Esophagus muscularis mucosa (tissue), 4 donors: ENCODE measurements at regions not wholly inside any gene's neighbourhood (a gene's known extent, or its start where the extent isn't known, plus 50 kb on each side); places are given as distances from the start of the nearest gene placed in this dataset.

ENCODE experiments used
- DNase-seq: peaks from one replicate; pipeline ENCODE4 v3.0.0-alpha.2; 2017; ENCODE audit errors: extremely low spot score
- H3K27ac ChIP-seq, 4 donors: fragments of 200-600 bp; sonication (generic); replicated peaks in 1 of 4; 1 replicate in 3 of 4; 2 replicates in 1 of 4; pipeline ENCODE4 v1.5.1; 2016 to 2019; ENCODE audit warnings: mild to moderate bottlenecking in 1 of 4
- H3K27me3 ChIP-seq, 4 donors: fragments of 200-600 bp; sonication (generic); one replicate each; pipeline versions ENCODE4 v1.5.1 to v1.6.0; 2016 to 2019
- H3K36me3 ChIP-seq, 4 donors: fragments of 200-600 bp; sonication (generic); one replicate each; pipeline ENCODE4 v1.5.1; 2016 to 2019
- H3K4me1 ChIP-seq, 4 donors: fragments of 200-600 bp; sonication (generic); one replicate each; pipeline ENCODE4 v1.5.1; 2016 to 2019
- H3K4me3 ChIP-seq, 4 donors: fragments of 200-600 bp; sonication (generic); 1 replicate in 2 of 4; 2 replicates in 2 of 4; pipeline ENCODE4 v1.5.1; 2016 to 2019; ENCODE audit warnings: mild to moderate bottlenecking in 4 of 4, moderate library complexity in 1 of 4
- H3K9me3 ChIP-seq, 4 donors: fragments of 200-600 bp; sonication (generic); 1 replicate in 3 of 4; 2 replicates in 1 of 4; pipeline ENCODE4 v1.5.1; 2016 to 2019
- CTCF ChIP-seq, 3 experiments: fragments of 200-600 bp in 2 of 3; fragments of 450-650 bp in 1 of 3; sonication (generic) in 2 of 3; IDR thresholded peaks; one replicate each; pipeline ENCODE4 v1.5.1; 2017 to 2019; ENCODE audit warnings: antibody characterized with exemption in 3 of 3, mild to moderate bottlenecking in 2 of 3, moderate library complexity in 1 of 3
- EP300 ChIP-seq: sonication (generic); formaldehyde crosslinking; IDR thresholded peaks from one replicate; pipeline ENCODE4 v1.6.1; 2017; ENCODE audit warnings: antibody characterized with exemption
- POLR2A ChIP-seq: fragments of 450-650 bp; IDR thresholded peaks from one replicate; pipeline ENCODE4 v1.6.1; 2017; ENCODE audit warnings: antibody characterized with exemption, moderate library complexity, mild to moderate bottlenecking, low read depth
- POLR2AphosphoS5 ChIP-seq, 2 donors: sonication (generic); formaldehyde crosslinking; IDR thresholded peaks; one replicate each; pipeline ENCODE4 v1.6.1; 2017; ENCODE audit warnings: antibody characterized with exemption in 2 of 2
- WGBS: methylation state at CpG from one replicate; pipeline ENCODE4 v1.1.5; 2018; 5-methylcytosine and 5-hydroxymethylcytosine counted together
- intact Hi-C: fragments of 100-400 bp; cut with DNase I; formaldehyde crosslinking; loops from one replicate; pipeline ENCODE4 v1.15.1; 2023

GRCh38 chr6:141704151-141704550, 428.6 kb upstream of the GJE1 start:
- Histone ChIP-seq H3K9me3 (no peaks in the 10 kb centered on the region), H3K27ac (no peak overlapping the region), H3K4me1 (peaks cover 0 to 4% (median 0%) of the 10 kb centered on the region in 4 donors), H3K4me3 (no peak overlapping the region), H3K36me3 (no peaks in the 10 kb centered on the region), H3K27me3 (no peaks in the 10 kb centered on the region)
- TF ChIP-seq POLR2AphosphoS5 (IDR thresholded peaks at IDR 0.05) = no peak
- TF ChIP-seq CTCF (IDR thresholded peaks at IDR 0.05) = no peak
- no peak for TF ChIP-seq POLR2A
- TF ChIP-seq EP300 = no peak
- no peak for DNase-seq
- intact Hi-C loops = no loop called here
- 78% methylated on average over 1 of the region's 1 CpG for WGBS

GRCh38 chr6:141701732-141702131, 431.0 kb upstream of the GJE1 start:
- no peaks in the 10 kb centered on the region for H3K36me3 ChIP-seq
- intact Hi-C loops = no loop called here
- WGBS = 74% methylated on average over 2 of the region's 2 CpGs
- DNase-seq = no peak
- no peaks in the 10 kb centered on the region for H3K27me3 ChIP-seq
- H3K27ac ChIP-seq = no peak overlapping the region
- peaks cover 0 to 4% (median 0%) of the 10 kb centered on the region in 4 donors for H3K4me1 ChIP-seq
- H3K9me3 ChIP-seq = no peaks in the 10 kb centered on the region
- H3K4me3 ChIP-seq = no peak overlapping the region
- TF ChIP-seq POLR2AphosphoS5 (IDR thresholded peaks at IDR 0.05) (no peak), EP300 (no peak), POLR2A (no peak), CTCF (IDR thresholded peaks at IDR 0.05) (no peak)

- Histone ChIP-seq H3K4me3 (no peak overlapping the region), H3K27me3 (no peaks in the 10 kb centered on the region), H3K36me3 (no peaks in the 10 kb centered on the region), H3K27ac (no peak overlapping the region), H3K9me3 (no peaks in the 10 kb centered on the region), H3K4me1 (peaks cover 0 to 4% (median 0%) of the 10 kb centered on the region in 4 donors)
- TF ChIP-seq CTCF (IDR thresholded peaks at IDR 0.05) (no peak), POLR2A (no peak), POLR2AphosphoS5 (IDR thresholded peaks at IDR 0.05) (no peak), EP300 (no peak)
- no peak for DNase-seq
- WGBS = 55% methylated on average over 2 of the region's 2 CpGs
- intact Hi-C loops = no loop called here
Measured at GRCh38 chr6:141700819-141701218, 431.9 kb upstream of the GJE1 start.

GRCh38 chr6:141688916-141689315, 443.8 kb upstream of the GJE1 start:
- WGBS = 72% methylated on average over 2 of the region's 2 CpGs
- TF ChIP-seq POLR2A = no peak
- no peak for TF ChIP-seq CTCF (IDR thresholded peaks at IDR 0.05)
- TF ChIP-seq POLR2AphosphoS5 (IDR thresholded peaks at IDR 0.05) = no peak
- TF ChIP-seq EP300 = no peak
- H3K9me3 ChIP-seq = no peaks in the 10 kb centered on the region
- DNase-seq = no peak
- no peaks in the 10 kb centered on the region for H3K4me1 ChIP-seq
- H3K27me3 ChIP-seq = no peaks in the 10 kb centered on the region
- no peak overlapping the region for H3K27ac ChIP-seq
- no peak overlapping the region for H3K4me3 ChIP-seq
- intact Hi-C loops = no loop called here
- no peaks in the 10 kb centered on the region for H3K36me3 ChIP-seq

GRCh38 chr6:141685416-141685815, 447.3 kb upstream of the GJE1 start:
- WGBS = 69% methylated on average over 1 of the region's 1 CpG
- Histone ChIP-seq H3K27ac (no peak overlapping the region), H3K36me3 (no peaks in the 10 kb centered on the region), H3K27me3 (no peaks in the 10 kb centered on the region), H3K9me3 (no peaks in the 10 kb centered on the region), H3K4me1 (no peaks in the 10 kb centered on the region), H3K4me3 (no peak overlapping the region)
- DNase-seq = no peak
- TF ChIP-seq POLR2A = no peak
- TF ChIP-seq CTCF (IDR thresholded peaks at IDR 0.05) = no peak
- no peak for TF ChIP-seq POLR2AphosphoS5 (IDR thresholded peaks at IDR 0.05)
- no peak for TF ChIP-seq EP300
- intact Hi-C loops = no loop called here
